GM23338 (cell line): ENCODE measurements at regions not wholly inside any gene's neighbourhood (a gene's known extent, or its start where the extent isn't known, plus 50 kb on each side); places are given as distances from the start of the nearest gene placed in this dataset.

ENCODE experiments used
- CREB1 ChIP-seq: fragments of 250-450 bp; sonication (Bioruptor Pico); IDR thresholded peaks from 2 replicates; pipeline ENCODE4 v1.5.0; 2020; ENCODE audit warnings: low read depth, mild to moderate bottlenecking, moderate library complexity
- EZH2 ChIP-seq: fragments of 200-600 bp; sonication (generic); IDR thresholded peaks from one replicate; pipeline ENCODE4 v1.8.0; 2017; ENCODE audit warnings: antibody characterized with exemption, mild to moderate bottlenecking, low read depth; ENCODE audit not compliant: unreplicated experiment
- EZH2phosphoT487 ChIP-seq: fragments of 200-600 bp; sonication (generic); IDR thresholded peaks from one replicate; pipeline ENCODE4 v1.8.1; 2018; ENCODE audit warnings: antibody characterized with exemption; ENCODE audit not compliant: unreplicated experiment
- POLR2AphosphoS5 ChIP-seq: IDR thresholded peaks from 2 replicates; pipeline ENCODE4 v1.6.1; 2016; ENCODE audit warnings: antibody characterized with exemption, low read depth
- REST ChIP-seq: IDR thresholded peaks from one replicate; pipeline ENCODE4 v1.6.1; 2018; ENCODE audit warnings: antibody characterized with exemption; ENCODE audit not compliant: unreplicated experiment
- ZNF114 ChIP-seq: fragments of 250-450 bp; sonication (Bioruptor Pico); IDR thresholded peaks from 2 replicates; pipeline ENCODE4 v1.5.0; 2020; ENCODE audit warnings: mild to moderate bottlenecking, moderate library complexity
- TF ChIP-seq, protein P1 (sequence below), 2 experiments: fragments of 200-600 bp in 1 of 2; sonication (generic) in 1 of 2; conservative IDR thresholded peaks; 2 replicates each; pipeline versions ENCODE4 v1.5.1 to v1.6.1; 2016 to 2017; ENCODE audit warnings: antibody characterized with exemption in 2 of 2, low read depth in 2 of 2, mild to moderate bottlenecking in 2 of 2, moderate library complexity in 1 of 2

DNA sequence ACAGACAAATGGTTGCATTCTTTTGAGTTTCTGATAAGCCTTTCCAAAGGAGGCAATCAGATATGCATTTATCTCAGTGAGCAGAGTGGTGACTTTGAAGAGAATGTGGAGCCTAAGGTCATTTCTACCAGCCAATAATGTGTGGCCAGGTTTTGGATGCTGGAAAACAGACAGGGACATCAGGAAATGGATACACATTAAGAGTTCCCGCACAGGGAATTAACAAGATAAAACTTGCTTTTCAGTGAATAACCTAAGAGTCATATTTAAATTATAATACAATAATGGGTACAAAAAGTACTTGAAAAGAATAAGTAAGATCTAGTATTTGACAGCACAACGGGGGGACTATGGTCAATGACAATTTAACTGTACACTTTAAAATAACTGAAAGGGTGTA is 492.3 kb upstream of the FAM241A start:
- TF ChIP-seq CREB1 (CRISPR knock-in tag), result no peak
- no peak for TF ChIP-seq EZH2
- TF ChIP-seq, protein P1, sequence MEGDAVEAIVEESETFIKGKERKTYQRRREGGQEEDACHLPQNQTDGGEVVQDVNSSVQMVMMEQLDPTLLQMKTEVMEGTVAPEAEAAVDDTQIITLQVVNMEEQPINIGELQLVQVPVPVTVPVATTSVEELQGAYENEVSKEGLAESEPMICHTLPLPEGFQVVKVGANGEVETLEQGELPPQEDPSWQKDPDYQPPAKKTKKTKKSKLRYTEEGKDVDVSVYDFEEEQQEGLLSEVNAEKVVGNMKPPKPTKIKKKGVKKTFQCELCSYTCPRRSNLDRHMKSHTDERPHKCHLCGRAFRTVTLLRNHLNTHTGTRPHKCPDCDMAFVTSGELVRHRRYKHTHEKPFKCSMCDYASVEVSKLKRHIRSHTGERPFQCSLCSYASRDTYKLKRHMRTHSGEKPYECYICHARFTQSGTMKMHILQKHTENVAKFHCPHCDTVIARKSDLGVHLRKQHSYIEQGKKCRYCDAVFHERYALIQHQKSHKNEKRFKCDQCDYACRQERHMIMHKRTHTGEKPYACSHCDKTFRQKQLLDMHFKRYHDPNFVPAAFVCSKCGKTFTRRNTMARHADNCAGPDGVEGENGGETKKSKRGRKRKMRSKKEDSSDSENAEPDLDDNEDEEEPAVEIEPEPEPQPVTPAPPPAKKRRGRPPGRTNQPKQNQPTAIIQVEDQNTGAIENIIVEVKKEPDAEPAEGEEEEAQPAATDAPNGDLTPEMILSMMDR (conservative IDR thresholded peaks at IDR 0.05; ENCODE audit: low read depth in 2 of 2), result no peak
- no peak for TF ChIP-seq ZNF114
- TF ChIP-seq REST, result no peak
- TF ChIP-seq POLR2AphosphoS5, result no peak
- no peak for TF ChIP-seq EZH2phosphoT487
